GM19238 (cell line): ENCODE measurements at regions not wholly inside any gene's neighbourhood (a gene's known extent, or its start where the extent isn't known, plus 50 kb on each side); places are given as distances from the start of the nearest gene placed in this dataset.
A peak's percentile ranks its signal among the peaks of the same experiment; 100 is the strongest.

Source experiments
- DNase-seq: peaks from one replicate; pipeline ENCODE4 v3.0.0; 2011; ENCODE audit warnings: low spot score; ENCODE audit not compliant: insufficient read length

DNA sequence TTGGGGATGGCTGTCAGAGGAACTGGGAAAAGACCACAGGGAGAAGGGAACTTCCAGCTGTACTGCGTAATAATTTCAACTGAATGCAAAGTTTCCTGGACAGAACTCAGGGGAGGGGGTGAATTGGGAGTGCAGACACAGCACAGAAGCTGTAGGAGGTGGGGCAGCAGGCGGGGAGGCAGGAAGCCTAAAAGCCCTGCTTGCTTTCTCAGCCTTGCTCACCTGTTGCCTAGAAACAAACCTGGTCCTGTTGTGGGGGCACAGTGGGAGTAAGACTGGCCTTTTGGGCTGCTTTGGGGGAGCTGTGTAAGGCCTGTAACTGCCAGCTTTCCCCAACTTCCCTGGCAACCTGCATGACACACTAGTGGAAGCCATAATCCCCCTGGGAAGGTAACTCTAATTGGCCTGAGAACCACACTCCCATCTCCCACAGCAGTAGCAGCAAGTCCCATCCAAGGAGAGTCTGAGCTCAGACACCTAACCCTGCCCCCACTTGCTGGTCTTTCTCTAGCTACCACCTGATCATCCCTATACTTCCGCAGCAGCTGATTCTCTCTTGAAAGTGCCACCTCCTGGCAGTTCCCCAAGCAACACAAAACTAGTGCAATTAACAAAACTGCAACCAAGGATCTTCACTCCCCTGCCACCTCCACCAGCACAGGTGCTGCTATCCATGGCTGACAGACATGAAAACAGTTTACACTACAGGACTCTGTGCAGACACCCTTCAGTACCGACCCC lies 1239.3 kb downstream of the SORCS1 start:
- no peak for DNase-seq

DNA sequence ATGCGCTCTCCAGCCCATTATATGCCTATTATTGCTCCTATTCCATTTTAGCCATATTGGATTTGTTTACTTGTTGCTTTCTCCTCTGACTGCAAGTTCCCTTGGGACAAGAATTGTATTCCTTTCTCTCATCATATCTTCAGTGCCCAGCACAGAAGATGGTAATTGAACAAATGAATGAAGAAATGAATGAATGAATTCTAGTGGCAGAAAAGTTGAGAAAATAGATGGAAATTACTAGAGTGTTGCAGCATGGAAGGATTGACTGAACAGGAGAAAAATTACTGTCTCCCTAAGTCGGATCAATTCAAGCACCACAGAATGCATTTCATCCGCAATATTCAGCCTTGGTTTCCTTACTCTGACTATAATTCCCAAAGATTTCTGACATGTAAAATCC lies 1243.2 kb downstream of the SORCS1 start:
- DNase-seq = no peak

DNA sequence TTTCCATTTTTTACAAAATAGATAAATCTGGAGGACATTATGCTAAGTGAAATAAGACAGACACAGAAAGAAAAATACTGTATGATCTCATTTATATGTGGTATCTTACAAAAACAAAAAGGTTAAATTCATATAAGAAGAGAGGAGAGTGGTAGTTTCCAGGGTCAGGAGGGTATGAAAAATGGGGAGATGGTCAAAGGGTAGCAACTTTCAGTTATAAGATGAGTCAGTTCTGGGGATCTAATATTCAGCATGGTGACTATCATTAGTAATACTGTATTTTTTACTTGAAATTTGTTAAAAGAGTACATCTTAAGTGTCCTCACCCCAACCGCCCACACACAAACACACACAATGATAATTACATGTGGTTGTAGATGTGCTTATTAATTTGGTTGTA lies 1250.1 kb downstream of the SORCS1 start:
- no peak for DNase-seq

DNA sequence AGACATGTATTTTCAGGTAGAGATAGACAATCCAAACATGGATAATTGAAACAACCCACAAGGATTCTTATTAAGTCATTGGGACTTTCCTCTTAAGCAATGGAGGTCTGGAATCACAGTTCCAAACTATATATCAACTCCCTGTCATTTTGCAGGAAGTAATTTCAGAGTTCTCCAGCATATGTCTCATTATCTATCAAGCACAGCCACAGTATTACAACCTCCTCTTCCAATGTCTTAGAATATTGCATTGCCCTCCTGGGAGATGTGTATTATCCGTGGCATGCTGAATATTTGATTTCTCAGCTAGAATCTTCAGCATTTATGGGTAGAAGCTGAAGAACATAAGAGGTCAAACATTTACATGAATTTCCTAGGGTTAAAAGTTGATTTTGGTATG lies 1255.8 kb downstream of the SORCS1 start:
- DNase-seq = no peak

DNA sequence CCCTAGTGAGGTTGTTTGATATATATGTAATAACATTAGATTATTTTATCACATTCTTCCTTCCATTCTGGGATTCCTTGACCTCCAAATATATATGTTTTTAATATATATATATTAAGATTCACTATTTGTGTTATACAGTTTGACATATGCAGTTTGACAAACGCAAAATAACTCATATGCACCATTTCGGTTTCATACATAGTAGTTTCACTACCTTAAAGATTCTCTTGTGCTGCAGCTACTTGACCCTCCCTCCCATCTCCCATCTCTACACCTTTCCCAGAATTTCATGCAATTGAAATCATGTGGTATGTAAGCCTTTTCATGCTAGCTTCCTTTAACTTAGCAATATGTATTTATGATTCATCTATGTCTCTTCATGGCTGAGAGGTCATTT lies 1244.4 kb downstream of the SORCS3 start:
- DNase-seq = no peak

GRCh38 chr10:105879401-105879800 lies 1238.3 kb downstream of the SORCS3 start:
- no peak for DNase-seq

- DNase-seq = no peak
Observed at GRCh38 chr10:105875050-105875449, 1234.0 kb downstream of the SORCS3 start.

- DNase-seq = no peak
Observed at GRCh38 chr10:105872665-105873064, 1231.6 kb downstream of the SORCS3 start.

DNA sequence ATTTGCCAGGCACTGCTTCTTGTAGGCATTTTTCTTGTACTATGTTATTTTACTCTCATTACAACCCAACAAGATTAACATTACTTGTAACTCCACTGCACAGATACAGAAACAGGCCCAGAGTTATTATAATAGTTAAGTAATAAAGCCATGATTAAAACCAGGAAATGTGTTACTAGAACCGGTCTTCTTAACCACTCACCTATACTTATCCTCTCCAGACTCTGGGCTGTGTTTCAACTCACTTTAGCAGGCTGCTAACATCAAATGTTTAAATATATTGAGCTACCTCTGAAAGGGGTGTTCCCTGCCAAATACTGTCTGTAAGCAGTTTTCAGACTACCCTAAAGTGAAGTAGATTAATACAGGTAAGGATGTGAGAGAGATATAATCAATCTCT lies 1227.8 kb downstream of the SORCS3 start:
- DNase-seq = no peak

- no peak for DNase-seq
Observed at GRCh38 chr10:105864854-105865253, 1223.8 kb downstream of the SORCS3 start.

DNA sequence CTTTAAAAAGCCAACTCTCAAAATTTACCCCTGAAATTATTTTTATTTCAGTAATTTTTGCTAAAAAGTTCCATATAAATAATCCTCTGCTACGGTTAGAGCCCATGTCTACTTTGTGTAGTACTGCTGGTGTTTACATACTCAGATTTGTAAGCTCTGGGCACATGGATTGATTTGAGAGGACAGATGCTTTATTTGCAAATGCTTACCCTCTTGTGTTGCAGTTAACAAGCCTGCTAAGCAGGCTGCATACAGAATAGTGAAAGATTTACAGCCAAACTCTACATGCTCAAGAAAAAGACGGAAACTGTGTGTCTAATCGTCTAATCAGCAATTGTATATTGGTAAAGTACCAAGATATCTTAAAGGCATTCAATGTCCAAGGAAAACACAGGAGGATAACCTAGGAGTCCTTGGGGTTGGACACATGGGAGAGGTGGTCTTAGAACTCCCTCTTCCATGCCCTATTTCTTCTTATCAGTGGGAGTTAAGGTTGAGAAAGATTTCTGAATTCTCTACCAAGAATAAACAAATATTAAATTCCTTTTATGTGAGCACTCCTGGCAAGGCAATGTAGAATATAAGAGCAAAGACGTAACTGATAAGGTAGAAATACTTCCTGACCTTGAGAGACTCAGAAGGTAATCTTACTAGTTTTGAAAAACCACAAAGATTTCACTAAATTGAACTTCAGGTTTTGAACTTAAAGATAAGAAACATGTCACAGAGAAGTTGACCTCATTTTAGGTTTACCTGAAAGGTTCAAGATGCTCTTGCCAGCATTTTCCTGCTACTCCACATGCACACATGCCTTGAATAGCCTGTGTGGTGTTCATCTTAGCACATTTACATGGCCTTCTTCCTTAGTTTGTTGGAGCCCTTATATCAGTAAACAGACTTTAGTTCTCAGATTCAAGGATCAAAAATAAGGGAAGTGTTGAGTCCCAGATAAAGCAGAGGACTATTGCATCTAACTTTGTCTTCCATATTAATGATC lies 1216.5 kb downstream of the SORCS3 start:
- no peak for DNase-seq

DNA sequence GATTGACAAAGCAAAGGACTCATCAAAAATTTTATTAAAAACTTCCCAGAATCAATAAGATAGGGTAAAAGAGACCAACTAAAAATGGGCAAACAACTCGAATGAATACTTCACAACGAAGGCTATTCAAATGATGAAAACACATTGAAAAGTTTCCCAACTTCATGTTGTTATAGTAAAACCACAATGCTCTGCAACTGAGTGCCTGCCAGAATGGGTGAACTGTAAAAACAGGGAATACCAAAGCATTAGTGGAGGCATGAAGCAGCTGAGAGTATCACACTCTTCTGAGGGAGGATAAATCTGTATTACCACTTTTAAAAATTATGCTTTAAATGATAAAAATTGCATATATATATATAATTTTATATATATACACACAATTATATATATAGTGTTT lies 1214.7 kb downstream of the SORCS3 start:
- no peak for DNase-seq

- DNase-seq = no peak
Observed at GRCh38 chr10:105844676-105845570, 1203.8 kb downstream of the SORCS3 start.

GRCh38 chr10:105844241-105844640 lies 1203.2 kb downstream of the SORCS3 start:
- DNase-seq = no peak

- no peak for DNase-seq
Observed at GRCh38 chr10:105843786-105844185, 1202.7 kb downstream of the SORCS3 start.

- no peak for DNase-seq
Observed at GRCh38 chr10:105840288-105840770, 1199.2 kb downstream of the SORCS3 start.

DNA sequence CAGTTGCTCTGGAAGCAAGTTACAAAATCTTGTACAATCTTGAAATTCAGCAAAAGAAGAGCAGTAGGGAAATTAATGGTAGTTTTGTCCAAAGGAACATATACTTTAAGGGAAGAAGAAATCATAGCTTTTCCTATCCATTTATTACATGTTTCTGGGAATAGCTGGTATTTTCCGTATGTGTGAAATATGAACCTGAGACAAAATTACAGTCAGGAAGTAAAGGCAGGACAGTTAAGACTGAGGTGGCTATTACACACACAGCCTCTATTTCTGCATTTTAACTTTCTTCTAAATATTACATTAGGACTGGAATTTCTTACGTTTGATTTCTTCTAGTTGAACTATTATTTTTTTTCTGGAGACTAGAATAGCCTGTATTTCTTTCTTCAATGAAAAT lies 1197.3 kb downstream of the SORCS3 start:
- DNase-seq = no peak

DNA sequence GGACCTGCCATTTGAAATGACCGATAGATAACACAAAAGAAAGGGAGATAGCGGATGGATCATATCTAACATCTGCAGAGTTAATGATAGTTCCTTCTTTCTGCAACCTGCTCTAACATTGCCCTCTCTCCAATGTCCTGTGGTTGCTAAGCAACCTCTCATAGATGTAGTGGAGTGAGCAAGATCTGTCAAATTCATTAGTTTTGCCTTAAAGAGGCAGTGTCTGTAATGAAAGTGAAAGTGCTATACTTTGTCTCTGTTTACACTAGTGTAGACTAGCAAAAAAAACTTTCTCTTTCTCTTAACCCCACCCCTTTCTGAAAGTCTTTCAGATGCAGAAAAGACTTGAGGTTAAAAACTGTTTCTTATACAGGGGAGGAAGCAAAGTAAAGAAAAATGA lies 1196.9 kb downstream of the SORCS3 start:
- DNase-seq = peak; percentile 1

GRCh38 chr10:105834261-105835059 lies 1193.4 kb downstream of the SORCS3 start:
- DNase-seq = no peak

GRCh38 chr10:105827133-105827532 lies 1186.0 kb downstream of the SORCS3 start:
- no peak for DNase-seq
